Fibroblast of villous mesenchyme (primary cell): ENCODE measurements at regions not wholly inside any gene's neighbourhood (a gene's known extent, or its start where the extent isn't known, plus 50 kb on each side); places are given as distances from the start of the nearest gene placed in this dataset.
"Not testable (repeated sequence)": the region's sequence is repeated elsewhere in the genome, so short reads cannot be mapped to it uniquely, and the experiment has no call there.

Source experiments
- DNase-seq: peaks from one replicate; pipeline ENCODE4 v3.0.0-alpha.2; 2010; ENCODE audit warnings: low read depth
- H3K4me3 ChIP-seq: 2 replicates; pipeline ENCODE4 v1.5.1; 2011; ENCODE audit warnings: low read depth, mild to moderate bottlenecking, low read length
- CTCF ChIP-seq: IDR thresholded peaks from 2 replicates; pipeline ENCODE4 v1.5.1; 2012; ENCODE audit warnings: low read depth, mild to moderate bottlenecking, low read length; ENCODE audit not compliant: insufficient read depth

DNA sequence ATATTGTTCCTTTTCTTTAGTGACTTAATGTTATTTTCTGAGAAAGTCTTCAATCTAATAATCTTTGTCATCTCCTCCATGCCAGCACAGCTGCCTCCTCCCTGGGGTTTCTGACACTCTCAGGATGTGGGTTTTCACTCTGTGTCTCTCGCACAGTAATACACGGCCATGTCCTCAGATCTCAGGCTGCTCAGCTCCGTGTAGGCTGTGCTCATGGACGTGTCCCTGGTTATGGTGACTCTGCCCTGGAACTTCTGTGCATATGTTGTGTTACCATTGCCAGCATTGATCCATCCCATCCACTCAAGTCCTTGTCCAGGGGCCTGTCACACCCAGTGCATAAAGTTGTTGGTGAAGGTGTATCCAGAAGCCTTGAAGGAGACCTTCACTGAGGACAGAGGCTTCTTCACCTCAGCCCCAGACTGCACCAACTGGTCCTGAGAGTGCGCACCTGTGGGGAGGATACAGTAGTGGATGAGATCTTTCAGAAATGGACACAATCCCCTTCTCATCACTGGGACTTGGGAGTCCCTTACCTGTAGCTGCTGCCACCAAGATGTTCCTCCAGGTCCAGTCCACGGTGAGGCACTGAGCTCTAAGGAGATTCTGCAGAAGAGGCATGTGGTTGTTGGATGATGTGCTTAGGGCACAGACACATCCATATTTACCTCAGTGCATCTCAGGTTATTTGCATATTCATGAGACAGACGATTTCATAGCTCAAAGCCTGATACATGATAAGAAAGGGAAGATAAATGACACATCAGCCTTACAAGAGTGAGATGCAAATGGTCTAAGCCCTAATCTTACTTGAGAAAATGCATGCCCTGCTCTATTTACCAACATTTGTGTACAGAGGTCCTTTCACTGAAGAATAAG, 114.7 kb downstream of the OR4M2 start:
- not testable (repeated sequence) for DNase-seq, H3K4me3 ChIP-seq

- DNase-seq, H3K4me3 ChIP-seq: not testable (repeated sequence)
Measured at GRCh38 chr15:22196423-22196822, 116.1 kb downstream of the OR4M2 start.

DNA sequence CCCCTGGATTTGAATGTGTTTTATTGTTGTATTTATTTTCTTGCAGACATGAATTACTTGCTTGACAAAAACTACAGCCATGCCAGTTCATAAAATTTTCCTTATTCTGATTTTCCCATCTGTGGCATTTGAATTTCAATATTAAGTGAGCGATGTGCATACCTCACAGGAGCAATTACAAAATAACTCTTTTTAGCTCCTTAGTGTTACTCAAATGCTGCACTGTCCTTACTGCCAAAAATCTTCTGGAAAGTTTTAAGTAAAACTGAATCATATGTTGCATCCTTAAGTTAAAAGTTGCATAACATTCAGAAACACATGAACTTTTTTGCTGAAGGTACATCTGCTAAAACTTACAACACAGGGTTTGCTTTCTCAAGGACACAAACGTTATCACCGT, 120.1 kb downstream of the OR4M2 start:
- not testable (repeated sequence) for DNase-seq, H3K4me3 ChIP-seq

GRCh38 chr15:22201993-22202659, 121.8 kb downstream of the OR4M2 start:
- DNase-seq, H3K4me3 ChIP-seq: not testable (repeated sequence)

GRCh38 chr15:22203208-22203607, 122.9 kb downstream of the OR4M2 start:
- DNase-seq, result not testable (repeated sequence)

GRCh38 chr15:22209086-22209485, 128.8 kb downstream of the OR4M2 start:
- not testable (repeated sequence) for DNase-seq, H3K4me3 ChIP-seq

More at GRCh38 chr15:22203208-22203607, 122.9 kb downstream of the OR4M2 start:
- H3K4me3 ChIP-seq, result not testable (repeated sequence)

DNA sequence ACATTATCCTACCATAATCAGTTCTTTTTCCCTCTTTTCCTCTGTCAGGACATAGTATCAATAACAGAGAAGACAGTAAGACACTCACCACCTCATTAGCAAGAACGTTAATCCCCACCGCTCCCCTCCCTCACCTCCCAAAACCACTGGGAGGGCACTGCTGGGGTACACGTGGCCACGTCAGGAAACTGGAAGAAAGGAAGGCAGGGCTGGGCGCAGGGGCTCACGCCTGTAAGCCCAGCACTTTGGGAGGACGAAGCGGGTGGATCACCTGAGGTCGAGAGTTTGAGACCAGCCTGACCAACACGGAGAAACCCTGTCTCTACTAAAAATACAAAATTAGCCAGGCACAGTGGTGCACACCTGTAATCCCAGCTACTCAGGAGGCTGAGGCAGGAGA, 142.3 kb downstream of the OR4M2 start:
- H3K4me3 ChIP-seq, DNase-seq: not testable (repeated sequence)

GRCh38 chr15:22224241-22224671, 143.9 kb downstream of the OR4M2 start:
- TF ChIP-seq CTCF, result no peak
- no peak for DNase-seq
- no peak overlapping the region for H3K4me3 ChIP-seq

DNA sequence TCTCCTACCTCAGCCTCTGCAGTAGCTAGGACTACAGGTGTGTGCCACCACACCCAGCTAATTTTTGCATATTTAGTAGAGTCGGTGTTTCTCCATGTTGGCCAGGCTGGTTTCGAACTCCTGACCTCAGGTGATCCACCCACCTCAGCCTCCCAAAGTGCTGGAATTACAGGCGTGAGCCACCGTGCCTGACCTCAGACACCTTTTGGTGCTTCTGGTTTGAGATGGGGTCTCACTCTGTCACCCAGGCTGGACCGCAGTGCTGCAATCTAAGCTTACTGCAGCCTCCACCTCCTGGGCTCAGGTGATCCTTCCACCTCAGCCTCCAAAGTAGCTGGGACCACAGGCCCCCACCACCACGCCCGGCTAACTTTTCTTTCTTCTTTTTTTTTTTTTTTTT, 144.6 kb downstream of the OR4M2 start:
- not testable (repeated sequence) for DNase-seq

DNA sequence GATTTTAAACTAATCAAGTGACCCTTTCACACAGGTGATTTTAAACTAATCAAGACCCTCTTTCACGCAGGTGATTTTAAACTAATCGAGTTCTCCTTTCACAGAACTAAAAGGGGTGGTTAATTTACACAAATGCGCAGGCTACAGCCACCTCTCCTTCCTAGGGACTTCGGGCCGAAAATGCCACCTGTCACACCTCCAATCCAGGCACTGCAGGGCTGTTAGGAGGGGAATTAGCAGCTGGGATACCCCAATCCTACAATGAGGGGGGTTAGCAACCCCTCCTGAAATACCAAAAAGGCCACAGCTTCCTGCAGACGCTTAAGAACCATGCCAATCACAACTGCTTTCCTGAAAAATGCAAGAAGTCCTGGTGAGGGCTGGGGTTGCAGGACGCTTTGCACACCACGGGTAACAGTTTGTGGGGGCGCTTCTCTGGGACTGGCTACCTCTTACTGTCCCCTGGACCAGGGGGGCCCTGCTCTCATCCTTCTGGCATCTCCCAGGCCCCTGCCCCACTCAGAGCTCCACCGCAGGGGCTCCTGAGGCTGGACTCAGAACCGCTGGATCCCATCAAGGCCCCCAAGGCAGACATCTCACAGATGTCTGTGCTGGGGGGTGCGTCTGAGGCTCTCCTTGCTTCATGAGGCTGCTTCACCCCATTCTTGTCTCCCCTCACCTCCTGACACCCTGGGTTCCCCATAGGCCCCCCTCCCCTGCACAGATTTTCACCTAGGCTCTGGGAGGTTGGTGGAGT, 145.9 kb downstream of the OR4M2 start:
- no peak for DNase-seq
- no peak for TF ChIP-seq CTCF
- no peak overlapping the region for H3K4me3 ChIP-seq

More for the DNA sequence above, 144.6 kb downstream of the OR4M2 start:
- not testable (repeated sequence) for H3K4me3 ChIP-seq

- no peak for TF ChIP-seq CTCF
- no peak for DNase-seq
Measured at GRCh38 chr15:22227411-22228100, 147.2 kb downstream of the OR4M2 start.

More at GRCh38 chr15:22227411-22228100, 147.2 kb downstream of the OR4M2 start:
- H3K4me3 ChIP-seq, result no peak overlapping the region
